Peyer's patch (tissue), 4 donors: ENCODE measurements at regions not wholly inside any gene's neighbourhood (a gene's known extent, or its start where the extent isn't known, plus 50 kb on each side); places are given as distances from the start of the nearest gene placed in this dataset.

Source experiments
- POLR2A ChIP-seq, 2 donors: fragments of 450-650 bp; IDR thresholded peaks; one replicate each; pipeline ENCODE4 v1.5.1; 2017; ENCODE audit warnings: antibody characterized with exemption in 2 of 2, mild to moderate bottlenecking in 2 of 2, moderate library complexity in 2 of 2
- TF ChIP-seq, protein P1 (sequence below), 6 experiments: fragments of 450-650 bp in 4 of 6; fragments of 200-600 bp in 2 of 6; sonication (generic) in 1 of 6; IDR thresholded peaks; one replicate each; pipeline ENCODE4 v1.5.1; 2017 to 2019; ENCODE audit warnings: antibody characterized with exemption in 6 of 6, mild to moderate bottlenecking in 3 of 6, moderate library complexity in 1 of 6

DNA sequence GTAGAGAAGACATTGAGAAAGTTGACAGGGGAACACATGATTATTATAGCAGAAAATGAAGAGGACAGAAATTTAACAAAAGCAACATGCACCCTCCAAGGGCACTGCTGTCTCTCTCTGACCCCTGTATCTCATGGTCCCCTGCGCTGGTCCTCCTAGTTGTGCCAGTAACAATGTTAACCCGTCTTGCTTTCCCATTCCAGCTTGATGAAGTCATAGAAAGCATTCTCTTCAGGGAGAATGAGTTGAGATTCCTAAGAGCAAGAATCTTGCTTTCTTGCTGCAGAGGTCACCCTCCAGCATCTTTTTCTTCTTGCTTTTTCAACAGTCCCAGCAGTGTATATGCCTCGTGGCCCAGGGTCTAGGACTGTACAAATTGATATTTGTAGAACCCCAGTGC is 279.6 kb upstream of the ADAMTSL1 start:
- TF ChIP-seq POLR2A (IDR thresholded peaks at IDR 0.05) = no peak
- TF ChIP-seq, protein P1, sequence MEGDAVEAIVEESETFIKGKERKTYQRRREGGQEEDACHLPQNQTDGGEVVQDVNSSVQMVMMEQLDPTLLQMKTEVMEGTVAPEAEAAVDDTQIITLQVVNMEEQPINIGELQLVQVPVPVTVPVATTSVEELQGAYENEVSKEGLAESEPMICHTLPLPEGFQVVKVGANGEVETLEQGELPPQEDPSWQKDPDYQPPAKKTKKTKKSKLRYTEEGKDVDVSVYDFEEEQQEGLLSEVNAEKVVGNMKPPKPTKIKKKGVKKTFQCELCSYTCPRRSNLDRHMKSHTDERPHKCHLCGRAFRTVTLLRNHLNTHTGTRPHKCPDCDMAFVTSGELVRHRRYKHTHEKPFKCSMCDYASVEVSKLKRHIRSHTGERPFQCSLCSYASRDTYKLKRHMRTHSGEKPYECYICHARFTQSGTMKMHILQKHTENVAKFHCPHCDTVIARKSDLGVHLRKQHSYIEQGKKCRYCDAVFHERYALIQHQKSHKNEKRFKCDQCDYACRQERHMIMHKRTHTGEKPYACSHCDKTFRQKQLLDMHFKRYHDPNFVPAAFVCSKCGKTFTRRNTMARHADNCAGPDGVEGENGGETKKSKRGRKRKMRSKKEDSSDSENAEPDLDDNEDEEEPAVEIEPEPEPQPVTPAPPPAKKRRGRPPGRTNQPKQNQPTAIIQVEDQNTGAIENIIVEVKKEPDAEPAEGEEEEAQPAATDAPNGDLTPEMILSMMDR (IDR thresholded peaks at IDR 0.05) = no peak
